HUES6 (cell line): ENCODE measurements at regions not wholly inside any gene's neighbourhood (a gene's known extent, or its start where the extent isn't known, plus 50 kb on each side); places are given as distances from the start of the nearest gene placed in this dataset.
A peak's percentile ranks its signal among the peaks of the same experiment; 100 is the strongest.
"Not testable (repeated sequence)": the region's sequence is repeated elsewhere in the genome, so short reads cannot be mapped to it uniquely, and the experiment has no call there.

Experiments
- H3K27ac ChIP-seq: 2 replicates; pipeline ENCODE4 v1.7.0; 2013; ENCODE audit warnings: low read depth, mild to moderate bottlenecking, low read length, inconsistent platforms
- H3K27me3 ChIP-seq: 2 replicates; pipeline ENCODE4 v1.6.1; 2013; ENCODE audit warnings: low read length; ENCODE audit not compliant: control insufficient read depth, insufficient read depth
- H3K36me3 ChIP-seq: 2 replicates; pipeline ENCODE4 v1.6.1; 2013; ENCODE audit warnings: low read length; ENCODE audit not compliant: control insufficient read depth, insufficient read depth
- H3K4me1 ChIP-seq: 2 replicates; pipeline ENCODE4 v1.6.1; 2013; ENCODE audit warnings: low read length; ENCODE audit not compliant: control insufficient read depth, insufficient read depth
- H3K4me3 ChIP-seq: 2 replicates; pipeline ENCODE4 v1.5.1; 2013; ENCODE audit warnings: low read depth, low read length
- H3K9ac ChIP-seq: one replicate; pipeline ENCODE4 v1.6.1; 2013; ENCODE audit warnings: mild to moderate bottlenecking, low read length
- H3K9me3 ChIP-seq: 2 replicates; pipeline ENCODE4 v1.6.1; 2013; ENCODE audit warnings: low read depth, low read length; ENCODE audit not compliant: control insufficient read depth, insufficient read depth

DNA sequence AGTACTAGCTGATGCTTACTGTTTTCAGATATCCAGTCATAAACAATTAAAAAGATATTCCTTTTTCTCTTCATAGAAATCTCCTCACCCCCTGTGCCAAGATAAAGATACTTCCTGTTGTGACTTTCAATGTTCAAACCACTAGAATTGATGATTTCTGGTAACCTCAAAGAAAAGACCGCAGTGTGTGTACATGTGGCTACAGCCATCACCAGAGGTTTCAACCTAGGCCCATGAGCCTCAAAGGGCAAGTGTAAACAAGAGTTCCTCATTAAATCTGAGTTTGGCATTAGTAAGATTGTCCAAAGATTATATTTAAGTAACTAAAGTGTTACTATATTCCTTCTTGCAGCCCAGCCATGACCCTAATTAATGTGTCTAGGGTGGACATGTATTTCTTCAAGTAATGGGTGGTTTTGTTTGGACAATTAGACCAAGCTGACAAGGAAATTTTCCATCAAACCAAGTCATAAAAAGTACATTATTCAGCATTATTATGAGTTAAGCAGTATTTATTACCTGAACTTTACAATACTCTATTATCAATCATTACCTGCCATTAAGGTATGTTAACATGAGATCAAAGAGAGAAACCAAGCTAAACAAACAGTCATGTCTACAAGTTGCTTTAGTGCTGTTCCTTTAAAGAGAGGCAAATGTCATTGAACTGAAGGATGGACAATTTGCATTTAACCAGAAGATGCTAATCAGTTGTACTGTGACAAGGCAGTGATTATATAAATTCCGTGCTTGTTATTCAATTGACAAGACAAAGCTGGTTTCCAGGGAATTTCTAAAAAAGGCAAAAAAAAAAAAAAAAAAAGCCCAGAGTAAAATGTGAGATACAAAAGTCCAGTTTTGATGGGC, 382.7 kb downstream of the LNPK start:
- Histone ChIP-seq H3K36me3 (no peaks in the 10 kb centered on the region), H3K4me3 (no peak overlapping the region), H3K27me3 (no peaks in the 10 kb centered on the region), H3K27ac (no peak overlapping the region), H3K9ac (no peak overlapping the region), H3K4me1 (0 out of 2 replicates have a peak, but pooled peaks cover 5% of the 10 kb centered on the region), H3K9me3 (no peaks in the 10 kb centered on the region)

DNA sequence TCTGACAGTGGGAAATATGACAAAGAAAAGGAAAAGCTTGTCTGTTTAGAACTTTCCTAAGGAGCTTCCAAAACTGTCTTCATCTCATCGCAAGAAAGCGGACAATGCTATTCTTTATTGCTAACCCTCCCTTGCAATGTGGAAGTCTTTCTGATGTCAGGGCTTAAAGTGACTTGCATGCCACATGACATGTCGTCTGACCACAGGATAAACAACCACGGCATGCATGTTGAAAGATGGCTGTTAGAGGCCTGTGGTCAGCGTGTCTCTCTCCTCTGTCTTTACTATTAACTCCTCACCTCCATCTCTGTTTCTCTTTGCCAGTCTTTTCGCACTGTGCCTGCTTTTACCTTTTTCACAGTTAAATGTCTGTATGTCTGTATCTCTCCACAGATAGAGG, 389.8 kb downstream of the LNPK start:
- H3K36me3 ChIP-seq, result no peaks in the 10 kb centered on the region
- no peak overlapping the region for H3K4me3 ChIP-seq
- no peaks in the 10 kb centered on the region for H3K27me3 ChIP-seq
- H3K9me3 ChIP-seq, result no peaks in the 10 kb centered on the region
- no peak overlapping the region for H3K9ac ChIP-seq
- no peak overlapping the region for H3K27ac ChIP-seq
- peaks cover 3% of the 10 kb centered on the region; the same call in 1 of the 2 replicates for H3K4me1 ChIP-seq

GRCh38 chr2:175606010-175606841, 395.8 kb downstream of the LNPK start:
- Histone ChIP-seq H3K36me3 (no peaks in the 10 kb centered on the region), H3K4me3 (no peak overlapping the region), H3K4me1 (peaks cover 20% of the 10 kb centered on the region), H3K9ac (no peak overlapping the region), H3K9me3 (no peaks in the 10 kb centered on the region), H3K27ac (no peak overlapping the region), H3K27me3 (no peaks in the 10 kb centered on the region)

DNA sequence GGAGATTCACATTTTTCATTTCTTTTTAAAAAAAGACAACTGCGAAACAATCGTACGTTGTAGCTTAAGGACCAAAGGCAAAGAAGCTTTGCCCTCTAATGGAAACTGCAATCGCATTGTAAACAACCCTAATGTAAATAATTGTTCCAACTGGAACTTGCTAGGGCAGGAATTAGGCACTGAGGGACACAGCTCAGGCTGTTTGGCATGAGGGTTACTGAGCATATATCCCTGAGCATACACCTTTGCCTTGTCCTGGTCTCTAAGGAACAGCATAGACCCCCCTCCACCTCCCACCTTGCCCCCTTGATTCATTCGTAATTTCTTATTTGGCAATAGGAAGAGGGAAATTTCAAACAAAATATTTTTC, 396.4 kb downstream of the LNPK start:
- no peak overlapping the region for H3K27ac ChIP-seq
- no peaks in the 10 kb centered on the region for H3K27me3 ChIP-seq
- no peaks in the 10 kb centered on the region for H3K36me3 ChIP-seq
- H3K9me3 ChIP-seq, result no peaks in the 10 kb centered on the region
- peaks cover 24% of the 10 kb centered on the region for H3K4me1 ChIP-seq
- no peak overlapping the region for H3K4me3 ChIP-seq
- no peak overlapping the region for H3K9ac ChIP-seq

DNA sequence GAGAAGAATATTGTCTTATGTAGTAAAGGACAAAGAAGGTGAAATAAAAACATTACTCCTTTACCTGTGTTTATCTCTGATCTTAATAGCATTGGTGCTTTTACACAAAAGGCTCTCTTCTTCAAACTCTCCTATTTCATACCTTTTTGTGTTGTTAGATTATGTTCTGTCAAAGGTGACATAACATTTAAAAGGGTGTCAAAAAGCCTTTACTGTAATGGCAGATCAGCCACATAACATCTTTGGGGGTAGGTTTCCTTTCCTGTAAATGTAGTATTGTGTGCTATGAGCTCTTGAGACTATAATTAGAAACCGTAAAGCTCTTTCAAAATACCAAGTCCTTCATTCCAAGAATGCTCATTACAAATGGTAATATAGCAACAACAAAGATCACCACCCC, 400.1 kb downstream of the LNPK start:
- Histone ChIP-seq H3K27ac (no peak overlapping the region), H3K9ac (no peak overlapping the region), H3K4me3 (no peak overlapping the region), H3K36me3 (no peaks in the 10 kb centered on the region), H3K9me3 (no peaks in the 10 kb centered on the region), H3K27me3 (no peaks in the 10 kb centered on the region), H3K4me1 (peaks cover 38% of the 10 kb centered on the region)

DNA sequence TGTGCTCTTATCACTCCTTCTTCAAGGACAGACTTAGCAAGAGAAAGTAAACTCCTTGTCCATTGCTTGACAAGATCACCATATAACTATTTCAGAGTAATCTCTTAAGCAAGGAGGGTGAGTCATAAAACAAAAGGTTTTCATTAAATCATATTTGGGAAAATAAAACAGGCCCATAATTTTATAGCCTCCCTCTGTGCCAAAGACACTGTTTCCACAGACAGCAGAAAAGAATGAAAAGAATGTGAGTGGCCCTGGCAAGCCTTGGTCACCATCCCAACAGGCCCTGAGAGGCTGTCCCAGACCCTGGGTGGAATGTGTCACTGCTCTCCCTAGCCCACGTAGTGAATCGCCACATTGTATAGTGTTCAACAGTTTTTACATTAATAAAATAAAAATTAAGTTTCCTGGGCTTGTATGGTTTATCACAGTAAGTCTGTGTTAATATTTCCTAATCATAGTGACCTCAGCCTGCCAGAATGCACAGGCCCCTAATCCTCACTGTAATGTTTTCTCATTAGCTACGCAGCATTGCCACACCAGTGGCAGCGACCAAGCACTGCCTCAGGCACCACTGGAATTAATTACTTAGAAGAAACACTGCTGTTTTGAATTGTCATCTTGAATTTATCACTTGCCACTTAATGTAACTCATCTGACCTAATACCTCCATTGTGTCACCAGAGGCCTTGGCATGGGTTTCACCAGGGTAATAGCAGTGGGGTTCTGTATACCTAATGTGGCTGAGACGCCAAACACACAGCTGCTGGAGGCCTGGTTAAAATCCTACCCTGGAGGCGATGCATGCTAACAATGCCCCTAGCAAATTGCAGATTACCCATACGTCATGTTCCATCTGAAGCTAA, 401.9 kb downstream of the LNPK start:
- Histone ChIP-seq H3K27ac (no peak overlapping the region), H3K27me3 (no peaks in the 10 kb centered on the region), H3K4me1 (peaks cover 24% of the 10 kb centered on the region), H3K9ac (no peak overlapping the region), H3K9me3 (no peaks in the 10 kb centered on the region), H3K36me3 (0 out of 2 replicates have a peak, but pooled peaks cover 2% of the 10 kb centered on the region), H3K4me3 (no peak overlapping the region)

- H3K9me3 ChIP-seq, result no peaks in the 10 kb centered on the region
- no peaks in the 10 kb centered on the region for H3K27me3 ChIP-seq
- peaks cover 22% of the 10 kb centered on the region for H3K4me1 ChIP-seq
- no peak overlapping the region for H3K4me3 ChIP-seq
- no peak overlapping the region for H3K27ac ChIP-seq
- no peak overlapping the region for H3K9ac ChIP-seq
- H3K36me3 ChIP-seq, result 0 out of 2 replicates have a peak, but pooled peaks cover 2% of the 10 kb centered on the region
Measured at GRCh38 chr2:175597286-175597685, 404.8 kb downstream of the LNPK start.

DNA sequence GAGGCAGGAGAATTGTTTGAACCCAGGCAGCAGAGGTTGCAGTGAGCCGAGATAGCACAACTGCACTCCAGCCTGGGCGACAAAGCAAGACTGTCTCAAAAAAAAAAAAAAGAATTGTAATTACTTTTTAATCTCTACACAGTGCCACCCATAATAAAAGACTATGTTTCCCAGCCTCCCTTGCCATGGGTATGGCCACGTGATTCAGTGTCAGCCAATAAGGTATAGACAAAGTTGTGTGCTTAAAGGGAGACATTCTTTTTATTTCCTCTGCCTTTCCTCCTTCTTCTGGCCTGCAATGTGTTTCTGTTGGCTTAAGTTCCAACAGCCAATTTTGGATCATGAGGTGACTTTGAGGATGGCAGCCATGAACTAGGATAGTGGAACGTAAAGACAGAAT, 406.9 kb downstream of the LNPK start:
- no peak overlapping the region for H3K9ac ChIP-seq
- H3K27me3 ChIP-seq, result no peaks in the 10 kb centered on the region
- no peak overlapping the region for H3K27ac ChIP-seq
- peaks cover 12% of the 10 kb centered on the region for H3K4me1 ChIP-seq
- H3K4me3 ChIP-seq, result no peak overlapping the region
- no peaks in the 10 kb centered on the region for H3K9me3 ChIP-seq
- 0 out of 2 replicates have a peak, but pooled peaks cover 2% of the 10 kb centered on the region for H3K36me3 ChIP-seq

DNA sequence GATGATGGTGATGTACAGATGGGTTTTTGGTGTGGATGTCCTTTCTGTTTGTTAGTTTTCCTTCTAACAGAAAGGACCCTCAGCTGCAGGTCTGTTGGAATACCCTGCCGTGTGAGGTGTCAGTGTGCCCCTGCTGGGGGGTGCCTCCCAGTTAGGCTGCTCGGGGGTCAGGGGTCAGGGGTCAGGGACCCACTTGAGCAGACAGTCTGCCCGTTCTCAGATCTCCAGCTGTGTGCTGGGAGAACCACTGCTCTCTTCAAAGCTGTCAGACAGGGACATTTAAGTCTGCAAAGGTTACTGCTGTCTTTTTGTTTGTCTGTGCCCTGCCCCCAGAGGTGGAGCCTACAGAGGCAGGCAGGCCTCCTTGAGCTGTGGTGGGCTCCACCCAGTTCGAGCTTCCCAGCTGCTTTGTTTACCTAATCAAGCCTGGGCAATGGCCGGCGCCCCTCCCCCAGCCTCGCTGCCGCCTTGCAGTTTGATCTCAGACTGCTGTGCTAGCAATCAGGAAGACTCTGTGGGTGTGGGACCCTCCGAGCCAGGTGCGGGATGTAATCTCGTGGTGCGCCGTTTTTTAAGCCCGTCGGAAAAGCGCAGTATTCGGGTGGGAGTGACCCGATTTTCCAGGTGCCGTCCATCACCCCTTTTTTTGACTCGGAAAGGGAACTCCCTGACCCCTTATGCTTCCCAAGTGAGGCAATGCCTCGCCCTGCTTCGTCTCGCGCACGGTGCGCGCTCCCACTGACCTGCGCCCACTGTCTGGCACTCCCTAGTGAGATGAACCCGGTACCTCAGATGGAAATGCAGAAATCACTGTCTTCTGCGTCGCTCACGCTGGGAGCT, 408.2 kb downstream of the LNPK start:
- Histone ChIP-seq H3K9ac (peak overlapping the region; percentile 82), H3K4me3 (peak overlapping the region; percentile 64), H3K27ac (peak overlapping the region; percentile 81)
- not testable (repeated sequence) for H3K9me3 ChIP-seq, H3K27me3 ChIP-seq, H3K36me3 ChIP-seq, H3K4me1 ChIP-seq

- not testable (repeated sequence) for H3K4me1 ChIP-seq, H3K9ac ChIP-seq, H3K36me3 ChIP-seq, H3K27ac ChIP-seq, H3K4me3 ChIP-seq, H3K27me3 ChIP-seq, H3K9me3 ChIP-seq
Measured at GRCh38 chr2:175588213-175588612, 406.7 kb upstream of the ATP5MC3 start.
